WTC11 (cell line): ENCODE measurements at regions not wholly inside any gene's neighbourhood (a gene's known extent, or its start where the extent isn't known, plus 50 kb on each side); places are given as distances from the start of the nearest gene placed in this dataset.

Experiments
- ATAC-seq: fragments of 200-7000 bp; cut with Tn5 transposase; 2 replicates; pipeline ENCODE4 v1.10.0; 2021; ENCODE audit warnings: mild to moderate bottlenecking, moderate library complexity
- CTCF ChIA-PET: fragments of 300-600 bp; sonication (Branson Sonifier 250); formaldehyde crosslinking; loops from one replicate; lab custom pipeline; 2021; ENCODE audit warnings: antibody characterized with exemption; lab: Charles Lee
- POLR2A ChIA-PET: fragments of 350-600 bp; sonication (Branson Sonifier 250); formaldehyde crosslinking; loops from one replicate; lab custom pipeline; 2021; ENCODE audit warnings: antibody characterized with exemption; lab: Charles Lee
- DNase-seq: peaks from one replicate; pipeline ENCODE4 v3.0.0; 2021; ENCODE audit warnings: low spot score
- H3K27ac Mint-ChIP-seq: 2 replicates; pipeline ENCODE4 v1.8.0; 2021; ENCODE audit warnings: mixed read lengths
- H3K27me3 Mint-ChIP-seq: 2 replicates; pipeline ENCODE4 v1.8.0; 2021; ENCODE audit warnings: low read depth, mild to moderate bottlenecking, moderate library complexity, mixed read lengths
- H3K36me3 Mint-ChIP-seq: 2 replicates; pipeline ENCODE4 v1.8.0; 2021; ENCODE audit warnings: mixed read lengths
- H3K4me1 Mint-ChIP-seq: 2 replicates; pipeline ENCODE4 v1.8.0; 2022; ENCODE audit warnings: mixed read lengths
- H3K4me3 Mint-ChIP-seq: 2 replicates; pipeline ENCODE4 v1.8.0; 2021; ENCODE audit warnings: mild to moderate bottlenecking, moderate library complexity, mixed read lengths
- H3K9me3 Mint-ChIP-seq: 2 replicates; pipeline ENCODE4 v1.8.0; 2021; ENCODE audit warnings: mixed read lengths
- CDX4 ChIP-seq: fragments of 250-450 bp; sonication (Bioruptor Pico); IDR thresholded peaks from 2 replicates; pipeline ENCODE4 v1.9.0; 2021; ENCODE audit warnings: moderate library complexity, mild to moderate bottlenecking, inconsistent platforms, borderline replicate concordance
- ELF4 ChIP-seq: sonication (generic); formaldehyde crosslinking; IDR thresholded peaks from 2 replicates; pipeline ENCODE4 v1.8.1; 2022; ENCODE audit warnings: low read depth, mild to moderate bottlenecking, moderate library complexity, missing genetic modification reagents
- FOXK1 ChIP-seq: sonication (generic); formaldehyde crosslinking; IDR thresholded peaks from 2 replicates; pipeline ENCODE4 v1.8.0; 2022; ENCODE audit warnings: mild to moderate bottlenecking, moderate library complexity, missing genetic modification reagents
- GABPB1 ChIP-seq: sonication (generic); formaldehyde crosslinking; IDR thresholded peaks from 2 replicates; pipeline ENCODE4 v1.8.1; 2023; ENCODE audit warnings: mild to moderate bottlenecking, missing genetic modification reagents
- GRHL2 ChIP-seq: fragments of 250-450 bp; sonication (Bioruptor Pico); IDR thresholded peaks from 2 replicates; pipeline ENCODE4 v1.8.0; 2022; ENCODE audit warnings: mild to moderate bottlenecking, moderate library complexity; ENCODE audit not compliant: insufficient replicate concordance, severe bottlenecking
- IRF2 ChIP-seq: sonication (generic); formaldehyde crosslinking; IDR thresholded peaks from 2 replicates; pipeline ENCODE4 v1.8.0; 2022; ENCODE audit warnings: low read depth, missing genetic modification reagents, borderline replicate concordance
- MXD4 ChIP-seq: fragments of 250-450 bp; sonication (Bioruptor Pico); IDR thresholded peaks from 2 replicates; pipeline ENCODE4 v1.8.0; 2021; ENCODE audit warnings: mild to moderate bottlenecking, moderate library complexity, borderline replicate concordance
- NR1H2 ChIP-seq: sonication (generic); formaldehyde crosslinking; IDR thresholded peaks from 2 replicates; pipeline ENCODE4 v1.9.0; 2021; ENCODE audit warnings: mild to moderate bottlenecking, moderate library complexity, missing genetic modification reagents
- PREB ChIP-seq: sonication (generic); formaldehyde crosslinking; IDR thresholded peaks from 2 replicates; pipeline ENCODE4 v1.8.1; 2022; ENCODE audit warnings: mild to moderate bottlenecking, missing genetic modification reagents, moderate library complexity, borderline replicate concordance
- SMAD3 ChIP-seq: sonication (generic); formaldehyde crosslinking; IDR thresholded peaks from 2 replicates; pipeline ENCODE4 v1.8.0; 2022; ENCODE audit warnings: missing genetic modification reagents, mild to moderate bottlenecking, borderline replicate concordance
- SOX15 ChIP-seq: fragments of 250-450 bp; sonication (Bioruptor Pico); IDR thresholded peaks from 2 replicates; pipeline ENCODE4 v1.9.0; 2021; ENCODE audit warnings: mild to moderate bottlenecking
- USF2 ChIP-seq: sonication (generic); formaldehyde crosslinking; IDR thresholded peaks from 2 replicates; pipeline ENCODE4 v1.8.1; 2023; ENCODE audit warnings: mild to moderate bottlenecking, missing genetic modification reagents, moderate library complexity
- ZBTB21 ChIP-seq: sonication (generic); formaldehyde crosslinking; IDR thresholded peaks from 2 replicates; pipeline ENCODE4 v1.8.1; 2023; ENCODE audit warnings: mild to moderate bottlenecking, missing genetic modification reagents, borderline replicate concordance
- ZNF317 ChIP-seq: sonication (generic); formaldehyde crosslinking; IDR thresholded peaks from 2 replicates; pipeline ENCODE4 v1.8.1; 2023; ENCODE audit warnings: low read depth, mild to moderate bottlenecking, moderate library complexity, missing genetic modification reagents, borderline replicate concordance
- ZNF416 ChIP-seq: fragments of 250-450 bp; sonication (Bioruptor Pico); IDR thresholded peaks from 2 replicates; pipeline ENCODE4 v1.9.0; 2021; ENCODE audit warnings: mild to moderate bottlenecking, inconsistent platforms
- TF ChIP-seq, protein P1 (sequence below): sonication (generic); formaldehyde crosslinking; IDR thresholded peaks from 2 replicates; pipeline ENCODE4 v1.8.0; 2022; ENCODE audit warnings: missing genetic modification reagents
- TF ChIP-seq, protein P2 (sequence below): sonication (generic); formaldehyde crosslinking; IDR thresholded peaks from 2 replicates; pipeline ENCODE4 v1.8.1; 2023; ENCODE audit warnings: mild to moderate bottlenecking, missing genetic modification reagents, moderate library complexity
- TF ChIP-seq, protein P3 (sequence below): sonication (generic); formaldehyde crosslinking; IDR thresholded peaks from 2 replicates; pipeline ENCODE4 v1.8.1; 2022; ENCODE audit warnings: mild to moderate bottlenecking, moderate library complexity, missing genetic modification reagents
- TF ChIP-seq, protein P4 (sequence below): fragments of 250-450 bp; sonication (Bioruptor Pico); IDR thresholded peaks from 2 replicates; pipeline ENCODE4 v1.9.0; 2021; ENCODE audit warnings: mild to moderate bottlenecking
- TF ChIP-seq, protein P5 (sequence below): sonication (generic); formaldehyde crosslinking; IDR thresholded peaks from 2 replicates; pipeline ENCODE4 v1.8.1; 2022; ENCODE audit warnings: missing genetic modification reagents, borderline replicate concordance

DNA sequence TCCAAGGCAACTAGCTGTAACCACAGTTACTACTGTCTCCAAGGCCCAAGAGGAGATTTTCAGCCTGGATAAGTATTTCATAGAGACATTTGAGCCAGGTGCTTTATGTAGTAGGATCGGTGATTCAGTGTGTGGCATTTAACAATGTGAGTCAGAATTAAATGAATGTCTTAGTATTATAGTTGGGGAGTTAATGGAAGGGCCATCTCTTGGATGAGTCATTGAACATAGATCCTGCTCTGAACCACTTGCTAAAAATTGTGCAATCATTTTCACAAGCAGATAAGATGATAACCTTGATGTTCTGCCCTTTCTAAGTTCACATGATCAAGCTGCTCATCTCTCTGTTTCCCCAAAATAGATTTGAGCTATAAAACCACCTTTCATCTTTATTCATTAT is 668.9 kb upstream of the CITED2 start:
- no peak for TF ChIP-seq ZNF416 (CRISPR knock-in tag)
- TF ChIP-seq MXD4 (CRISPR knock-in tag), result no peak
- TF ChIP-seq, protein P1, sequence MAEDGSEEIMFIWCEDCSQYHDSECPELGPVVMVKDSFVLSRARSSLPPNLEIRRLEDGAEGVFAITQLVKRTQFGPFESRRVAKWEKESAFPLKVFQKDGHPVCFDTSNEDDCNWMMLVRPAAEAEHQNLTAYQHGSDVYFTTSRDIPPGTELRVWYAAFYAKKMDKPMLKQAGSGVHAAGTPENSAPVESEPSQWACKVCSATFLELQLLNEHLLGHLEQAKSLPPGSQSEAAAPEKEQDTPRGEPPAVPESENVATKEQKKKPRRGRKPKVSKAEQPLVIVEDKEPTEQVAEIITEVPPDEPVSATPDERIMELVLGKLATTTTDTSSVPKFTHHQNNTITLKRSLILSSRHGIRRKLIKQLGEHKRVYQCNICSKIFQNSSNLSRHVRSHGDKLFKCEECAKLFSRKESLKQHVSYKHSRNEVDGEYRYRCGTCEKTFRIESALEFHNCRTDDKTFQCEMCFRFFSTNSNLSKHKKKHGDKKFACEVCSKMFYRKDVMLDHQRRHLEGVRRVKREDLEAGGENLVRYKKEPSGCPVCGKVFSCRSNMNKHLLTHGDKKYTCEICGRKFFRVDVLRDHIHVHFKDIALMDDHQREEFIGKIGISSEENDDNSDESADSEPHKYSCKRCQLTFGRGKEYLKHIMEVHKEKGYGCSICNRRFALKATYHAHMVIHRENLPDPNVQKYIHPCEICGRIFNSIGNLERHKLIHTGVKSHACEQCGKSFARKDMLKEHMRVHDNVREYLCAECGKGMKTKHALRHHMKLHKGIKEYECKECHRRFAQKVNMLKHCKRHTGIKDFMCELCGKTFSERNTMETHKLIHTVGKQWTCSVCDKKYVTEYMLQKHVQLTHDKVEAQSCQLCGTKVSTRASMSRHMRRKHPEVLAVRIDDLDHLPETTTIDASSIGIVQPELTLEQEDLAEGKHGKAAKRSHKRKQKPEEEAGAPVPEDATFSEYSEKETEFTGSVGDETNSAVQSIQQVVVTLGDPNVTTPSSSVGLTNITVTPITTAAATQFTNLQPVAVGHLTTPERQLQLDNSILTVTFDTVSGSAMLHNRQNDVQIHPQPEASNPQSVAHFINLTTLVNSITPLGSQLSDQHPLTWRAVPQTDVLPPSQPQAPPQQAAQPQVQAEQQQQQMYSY (CRISPR knock-in tag), result no peak
- TF ChIP-seq ZBTB21 (CRISPR knock-in tag), result no peak
- ChIA-PET POLR2A (interaction anchor here (0.6 kb wide), 1 partner anchor 10 kb away, joined by 5 read pairs; no protein-coding TSS in a partner anchor), CTCF (interaction anchor here (1.7 kb wide), 1 partner anchor 9 kb away, joined by 8 read pairs; no protein-coding TSS in a partner anchor)
- no peak for DNase-seq
- Mint-ChIP-seq H3K27ac (no peak overlapping the region), H3K4me3 (no peak overlapping the region), H3K36me3 (no peaks in the 10 kb centered on the region), H3K27me3 (no peaks in the 10 kb centered on the region), H3K4me1 (peaks cover 24% of the 10 kb centered on the region), H3K9me3 (no peaks in the 10 kb centered on the region)
- ATAC-seq, result no peak

GRCh38 chr6:140041571-140042332 is 667.3 kb upstream of the CITED2 start:
- Mint-ChIP-seq H3K36me3 (peaks cover 3% of the 10 kb centered on the region; the same call in 1 of the 2 replicates), H3K27ac (no peak overlapping the region), H3K27me3 (no peaks in the 10 kb centered on the region), H3K4me1 (peaks cover 15% of the 10 kb centered on the region), H3K4me3 (no peak overlapping the region), H3K9me3 (peaks cover 5% of the 10 kb centered on the region)
- ATAC-seq, result peak; percentile 41
- CTCF ChIA-PET, result interaction anchor here (1.6 kb wide), 1 partner anchor 11 kb away, joined by 6 read pairs; no protein-coding TSS in a partner anchor
- POLR2A ChIA-PET, result interaction anchor here (0.6 kb wide), 1 partner anchor 556 kb away, joined by 3 read pairs; no protein-coding TSS in a partner anchor
- TF ChIP-seq, protein P2, sequence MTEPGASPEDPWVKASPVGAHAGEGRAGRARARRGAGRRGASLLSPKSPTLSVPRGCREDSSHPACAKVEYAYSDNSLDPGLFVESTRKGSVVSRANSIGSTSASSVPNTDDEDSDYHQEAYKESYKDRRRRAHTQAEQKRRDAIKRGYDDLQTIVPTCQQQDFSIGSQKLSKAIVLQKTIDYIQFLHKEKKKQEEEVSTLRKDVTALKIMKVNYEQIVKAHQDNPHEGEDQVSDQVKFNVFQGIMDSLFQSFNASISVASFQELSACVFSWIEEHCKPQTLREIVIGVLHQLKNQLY, result no peak
- TF ChIP-seq ZNF317 (CRISPR knock-in tag) (no peak), ELF4 (CRISPR knock-in tag) (no peak), SOX15 (CRISPR knock-in tag) (no peak), PREB (no peak), GRHL2 (no peak), GABPB1 (no peak), CDX4 (CRISPR knock-in tag) (no peak), FOXK1 (CRISPR knock-in tag) (no peak), NR1H2 (CRISPR knock-in tag) (no peak), USF2 (CRISPR knock-in tag) (no peak), IRF2 (no peak), SMAD3 (CRISPR knock-in tag) (no peak)
- TF ChIP-seq, protein P3, sequence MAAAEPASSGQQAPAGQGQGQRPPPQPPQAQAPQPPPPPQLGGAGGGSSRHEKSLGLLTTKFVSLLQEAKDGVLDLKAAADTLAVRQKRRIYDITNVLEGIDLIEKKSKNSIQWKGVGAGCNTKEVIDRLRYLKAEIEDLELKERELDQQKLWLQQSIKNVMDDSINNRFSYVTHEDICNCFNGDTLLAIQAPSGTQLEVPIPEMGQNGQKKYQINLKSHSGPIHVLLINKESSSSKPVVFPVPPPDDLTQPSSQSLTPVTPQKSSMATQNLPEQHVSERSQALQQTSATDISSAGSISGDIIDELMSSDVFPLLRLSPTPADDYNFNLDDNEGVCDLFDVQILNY, result no peak
- TF ChIP-seq, protein P4, sequence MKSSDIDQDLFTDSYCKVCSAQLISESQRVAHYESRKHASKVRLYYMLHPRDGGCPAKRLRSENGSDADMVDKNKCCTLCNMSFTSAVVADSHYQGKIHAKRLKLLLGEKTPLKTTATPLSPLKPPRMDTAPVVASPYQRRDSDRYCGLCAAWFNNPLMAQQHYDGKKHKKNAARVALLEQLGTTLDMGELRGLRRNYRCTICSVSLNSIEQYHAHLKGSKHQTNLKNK (CRISPR knock-in tag), result no peak
- TF ChIP-seq, protein P5, sequence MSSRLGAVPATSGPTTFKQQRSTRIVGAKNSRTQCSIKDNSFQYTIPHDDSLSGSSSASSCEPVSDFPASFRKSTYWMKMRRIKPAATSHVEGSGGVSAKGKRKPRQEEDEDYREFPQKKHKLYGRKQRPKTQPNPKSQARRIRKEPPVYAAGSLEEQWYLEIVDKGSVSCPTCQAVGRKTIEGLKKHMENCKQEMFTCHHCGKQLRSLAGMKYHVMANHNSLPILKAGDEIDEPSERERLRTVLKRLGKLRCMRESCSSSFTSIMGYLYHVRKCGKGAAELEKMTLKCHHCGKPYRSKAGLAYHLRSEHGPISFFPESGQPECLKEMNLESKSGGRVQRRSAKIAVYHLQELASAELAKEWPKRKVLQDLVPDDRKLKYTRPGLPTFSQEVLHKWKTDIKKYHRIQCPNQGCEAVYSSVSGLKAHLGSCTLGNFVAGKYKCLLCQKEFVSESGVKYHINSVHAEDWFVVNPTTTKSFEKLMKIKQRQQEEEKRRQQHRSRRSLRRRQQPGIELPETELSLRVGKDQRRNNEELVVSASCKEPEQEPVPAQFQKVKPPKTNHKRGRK, result no peak
- no peak for DNase-seq
